Neural crest cell (in vitro differentiated cells): ENCODE measurements at regions not wholly inside any gene's neighbourhood (a gene's known extent, or its start where the extent isn't known, plus 50 kb on each side); places are given as distances from the start of the nearest gene placed in this dataset.

ENCODE experiments used
- DNase-seq: peaks from one replicate; pipeline ENCODE4 v3.0.0; 2021; ENCODE audit warnings: low read depth, mixed read lengths, low spot score
- H3K27ac Mint-ChIP-seq: one replicate; pipeline ENCODE4 v1.8.0; 2021; ENCODE audit warnings: mild to moderate bottlenecking, mixed read lengths; ENCODE audit not compliant: unreplicated experiment
- H3K27me3 Mint-ChIP-seq: 2 replicates; pipeline ENCODE4 v1.8.0; 2021; ENCODE audit warnings: low read depth, mild to moderate bottlenecking, mixed read lengths
- H3K36me3 Mint-ChIP-seq: 2 replicates; pipeline ENCODE4 v1.8.0; 2021; ENCODE audit warnings: low read depth, mild to moderate bottlenecking, mixed read lengths
- H3K4me1 Mint-ChIP-seq: 2 replicates; pipeline ENCODE4 v1.8.0; 2021; ENCODE audit warnings: mixed read lengths
- H3K4me3 Mint-ChIP-seq: one replicate; pipeline ENCODE4 v1.8.0; 2021; ENCODE audit warnings: mild to moderate bottlenecking, mixed read lengths
- H3K9me3 Mint-ChIP-seq: 2 replicates; pipeline ENCODE4 v1.8.0; 2021; ENCODE audit warnings: mixed read lengths
- CTCF ChIP-seq: fragments of 200-600 bp; sonication (generic); conservative IDR thresholded peaks from 2 replicates; pipeline ENCODE4 v1.5.0; 2021; ENCODE audit warnings: antibody characterized with exemption, mild to moderate bottlenecking

DNA sequence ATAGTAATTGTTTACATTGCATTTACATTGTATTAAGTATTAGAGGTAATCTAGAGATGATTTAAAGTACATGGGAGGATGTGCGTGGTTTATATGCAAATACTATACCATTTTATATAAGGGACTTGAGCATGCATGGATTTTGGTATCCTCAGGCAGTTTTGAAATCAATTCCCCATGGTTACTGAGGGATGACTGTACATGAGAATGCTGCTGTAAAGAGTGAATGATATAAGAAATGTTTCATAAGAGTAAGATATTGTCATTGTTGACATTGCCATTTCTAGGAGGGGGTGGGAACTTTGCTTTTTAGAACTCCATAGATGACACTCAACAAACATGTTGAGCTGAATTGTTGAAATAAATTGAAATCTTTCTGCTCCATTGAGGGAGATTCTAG is 185.0 kb downstream of the SEMA6A start:
- Mint-ChIP-seq H3K4me1 (peaks cover 5% of the 10 kb centered on the region), H3K27ac (no peak overlapping the region), H3K4me3 (no peak overlapping the region), H3K36me3 (no peaks in the 10 kb centered on the region), H3K9me3 (peaks cover 2% of the 10 kb centered on the region), H3K27me3 (no peaks in the 10 kb centered on the region)
- no peak for TF ChIP-seq CTCF
- no peak for DNase-seq

GRCh38 chr5:116388564-116389258 is 185.9 kb downstream of the SEMA6A start:
- H3K9me3 Mint-ChIP-seq, result peaks cover 2% of the 10 kb centered on the region
- no peak for DNase-seq
- no peaks in the 10 kb centered on the region for H3K36me3 Mint-ChIP-seq
- TF ChIP-seq CTCF, result no peak
- H3K4me3 Mint-ChIP-seq, result no peak overlapping the region
- no peaks in the 10 kb centered on the region for H3K27me3 Mint-ChIP-seq
- H3K4me1 Mint-ChIP-seq, result peaks cover 1% of the 10 kb centered on the region
- peak overlapping the region; percentile 50 for H3K27ac Mint-ChIP-seq

- Mint-ChIP-seq H3K27me3 (no peaks in the 10 kb centered on the region), H3K4me1 (peaks cover 2% of the 10 kb centered on the region), H3K36me3 (no peaks in the 10 kb centered on the region), H3K4me3 (no peak overlapping the region), H3K27ac (no peak overlapping the region), H3K9me3 (peaks cover 2% of the 10 kb centered on the region)
- no peak for DNase-seq
- no peak for TF ChIP-seq CTCF
Observed at GRCh38 chr5:116387738-116388137, 186.9 kb downstream of the SEMA6A start.

GRCh38 chr5:116386633-116387032 is 188.0 kb downstream of the SEMA6A start:
- DNase-seq, result no peak
- H3K4me3 Mint-ChIP-seq, result no peak overlapping the region
- H3K27ac Mint-ChIP-seq, result no peak overlapping the region
- no peaks in the 10 kb centered on the region for H3K36me3 Mint-ChIP-seq
- H3K27me3 Mint-ChIP-seq, result no peaks in the 10 kb centered on the region
- no peak for TF ChIP-seq CTCF
- H3K4me1 Mint-ChIP-seq, result peaks cover 13% of the 10 kb centered on the region
- H3K9me3 Mint-ChIP-seq, result no peaks in the 10 kb centered on the region

GRCh38 chr5:116382874-116383266 is 191.8 kb downstream of the SEMA6A start:
- Mint-ChIP-seq H3K4me1 (peaks cover 25% of the 10 kb centered on the region), H3K27ac (no peak overlapping the region), H3K36me3 (no peaks in the 10 kb centered on the region), H3K9me3 (no peaks in the 10 kb centered on the region), H3K4me3 (no peak overlapping the region), H3K27me3 (no peaks in the 10 kb centered on the region)
- DNase-seq, result no peak
- no peak for TF ChIP-seq CTCF
